Activated CD4-positive, alpha-beta T cell treated with anti-CD3 and anti-CD28 coated beads, Interleukin-2, Interleukin-6, amounts not matched to agents 100 ng/mL and 50 ng/mL, durations not matched to agents 16 hours and 8 hours (primary cell): ENCODE measurements at regions not wholly inside any gene's neighbourhood (a gene's known extent, or its start where the extent isn't known, plus 50 kb on each side); places are given as distances from the start of the nearest gene placed in this dataset.
A peak's percentile ranks its signal among the peaks of the same experiment; 100 is the strongest.

Experiments used
- DNase-seq: peaks from one replicate; pipeline ENCODE4 v3.0.0-alpha.2; 2020

GRCh38 chrX:15191830-15192229 lies 78.1 kb downstream of the ASB9 start:
- DNase-seq, result no peak

GRCh38 chrX:15188039-15188438 lies 81.8 kb downstream of the ASB9 start:
- DNase-seq, result no peak

GRCh38 chrX:15177316-15177715 lies 92.6 kb downstream of the ASB9 start:
- DNase-seq, result no peak

GRCh38 chrX:15173411-15173810 lies 96.5 kb downstream of the ASB9 start:
- no peak for DNase-seq

- DNase-seq, result no peak
Measured at GRCh38 chrX:15170927-15171326, 99.0 kb downstream of the ASB9 start.

GRCh38 chrX:15167826-15168225 lies 102.1 kb downstream of the ASB9 start:
- DNase-seq, result no peak

- no peak for DNase-seq
Measured at GRCh38 chrX:15165832-15166231, 104.1 kb downstream of the ASB9 start.

- no peak for DNase-seq
Measured at GRCh38 chrX:15163131-15163530, 106.8 kb downstream of the ASB9 start.

- no peak for DNase-seq
Measured at GRCh38 chrX:15160558-15161095, 109.3 kb downstream of the ASB9 start.

- DNase-seq, result peak; percentile 69
Measured at GRCh38 chrX:15158736-15159406, 111.0 kb downstream of the ASB9 start.

GRCh38 chrX:15158350-15158735 lies 111.5 kb downstream of the ASB9 start:
- DNase-seq, result no peak

GRCh38 chrX:15157624-15158023 lies 112.3 kb downstream of the ASB9 start:
- no peak for DNase-seq

GRCh38 chrX:15151267-15152186 lies 118.4 kb downstream of the ASB9 start:
- peak; percentile 58 for DNase-seq

- no peak for DNase-seq
Measured at GRCh38 chrX:15150586-15150985, 119.3 kb downstream of the ASB9 start.

- DNase-seq, result peak; percentile 49
Measured at GRCh38 chrX:15146515-15146914, 123.4 kb downstream of the ASB9 start.

- no peak for DNase-seq
Measured at GRCh38 chrX:15143825-15144121, 126.1 kb downstream of the ASB9 start.

GRCh38 chrX:15143050-15143824 lies 126.6 kb downstream of the ASB9 start:
- DNase-seq, result peak; percentile 66

GRCh38 chrX:15142084-15142715 lies 127.7 kb downstream of the ASB9 start:
- peak; percentile 7 for DNase-seq

- DNase-seq, result no peak
Measured at GRCh38 chrX:15136795-15137194, 133.1 kb downstream of the ASB9 start.

- DNase-seq, result peak; percentile 30
Measured at GRCh38 chrX:15129412-15129811, 140.5 kb downstream of the ASB9 start.

GRCh38 chrX:15128861-15129260 lies 141.0 kb downstream of the ASB9 start:
- no peak for DNase-seq

GRCh38 chrX:15127010-15127409 lies 142.9 kb downstream of the ASB9 start:
- no peak for DNase-seq

- peak; percentile 35 for DNase-seq
Measured at GRCh38 chrX:15116900-15117299, 153.0 kb downstream of the ASB9 start.
